ENCODE measurements at regions not wholly inside any gene's neighbourhood (a gene's known extent, or its start where the extent isn't known, plus 50 kb on each side); places are given as distances from the start of the nearest gene placed in this dataset.

- TF ChIP-seq POLR2AphosphoS5 (IDR thresholded peaks at IDR 0.05), result no peak
- no peak for TF ChIP-seq CTCF (IDR thresholded peaks at IDR 0.05)
- no peak for TF ChIP-seq POLR2A (IDR thresholded peaks at IDR 0.05)
Measured at GRCh38 chr15:94164971-94165370, 66.4 kb upstream of the MCTP2 start.
